ENCODE measurements at regions not wholly inside any gene's neighbourhood (a gene's known extent, or its start where the extent isn't known, plus 50 kb on each side); places are given as distances from the start of the nearest gene placed in this dataset.

GRCh38 chr14:97532052-97532451 lies 734.9 kb downstream of the VRK1 start:
- H3K14ac ChIP-seq (ENCODE audit: low read length), result no peak overlapping the region
- no peaks in the 10 kb centered on the region for H3K79me2 ChIP-seq (ENCODE audit: control insufficient read depth, insufficient read depth, low read length, poor library complexity)
- H2AFZ ChIP-seq (ENCODE audit: insufficient read depth, low read length, poor library complexity), result no peak overlapping the region
- no peak overlapping the region for H2AK5ac ChIP-seq (ENCODE audit: low read length)
- H2BK12ac ChIP-seq (ENCODE audit: low read length), result no peak overlapping the region
- WGBS (ENCODE audit: extremely low coverage, insufficient coverage, insufficient read length), result no CpG with 5 or more reads among the region's 1 CpG
- no peak overlapping the region for H3K4ac ChIP-seq (ENCODE audit: low read depth, low read length)
- no peaks in the 10 kb centered on the region for H3K36me3 ChIP-seq (ENCODE audit: control insufficient read depth in 1 of 2, insufficient read depth in 2 of 2, low read length in 2 of 2)
- H4K8ac ChIP-seq (ENCODE audit: low read depth, low read length), result no peak overlapping the region
- no peak overlapping the region for H3K18ac ChIP-seq (ENCODE audit: low read length)
- H3K23ac ChIP-seq (ENCODE audit: low read length), result no peak overlapping the region
- no peak overlapping the region for H3K4me2 ChIP-seq (ENCODE audit: low read length)
- H3K27me3 ChIP-seq (ENCODE audit: insufficient read depth, low read length), result no peaks in the 10 kb centered on the region
- no peak overlapping the region for H4K91ac ChIP-seq (ENCODE audit: low read depth, low read length)
- no peak overlapping the region for H3K4me3 ChIP-seq (ENCODE audit: low read depth, low read length)
- no peak overlapping the region for H3K9ac ChIP-seq (ENCODE audit: low read length)
- H3K9me3 ChIP-seq (ENCODE audit: insufficient read depth, low read depth, low read length), result no peaks in the 10 kb centered on the region
- H4K12ac ChIP-seq (ENCODE audit: low read depth, low read length), result no peak overlapping the region
- H3K79me1 ChIP-seq (ENCODE audit: low read length), result no peaks in the 10 kb centered on the region
- no peaks in the 10 kb centered on the region for H3K4me1 ChIP-seq (ENCODE audit: control insufficient read depth in 1 of 2, insufficient read depth in 2 of 2, low read length in 2 of 2)
- no peak overlapping the region for H3K27ac ChIP-seq (ENCODE audit: low read depth, low read length)
- no peak overlapping the region for H2BK120ac ChIP-seq (ENCODE audit: insufficient read depth, low read length, poor library complexity)
- no peak for DNase-seq
- no peak overlapping the region for H2BK5ac ChIP-seq (ENCODE audit: low read depth, low read length, poor library complexity)

- Histone ChIP-seq H3K9ac (ENCODE audit: low read length) (no peak overlapping the region), H3K27ac (ENCODE audit: low read depth, low read length) (no peak overlapping the region), H3K23ac (ENCODE audit: low read length) (no peak overlapping the region), H3K27me3 (ENCODE audit: insufficient read depth, low read length) (no peaks in the 10 kb centered on the region), H3K4me2 (ENCODE audit: low read length) (no peak overlapping the region), H2BK120ac (ENCODE audit: insufficient read depth, low read length, poor library complexity) (no peak overlapping the region), H3K4me1 (ENCODE audit: control insufficient read depth in 1 of 2, insufficient read depth in 2 of 2, low read length in 2 of 2) (no peaks in the 10 kb centered on the region), H3K4me3 (ENCODE audit: low read depth, low read length) (no peak overlapping the region), H3K9me3 (ENCODE audit: insufficient read depth, low read depth, low read length) (no peaks in the 10 kb centered on the region), H4K12ac (ENCODE audit: low read depth, low read length) (no peak overlapping the region), H3K36me3 (ENCODE audit: control insufficient read depth in 1 of 2, insufficient read depth in 2 of 2, low read length in 2 of 2) (no peaks in the 10 kb centered on the region), H3K18ac (ENCODE audit: low read length) (no peak overlapping the region), H2AK5ac (ENCODE audit: low read length) (no peak overlapping the region), H2AFZ (ENCODE audit: insufficient read depth, low read length, poor library complexity) (no peak overlapping the region), H4K91ac (ENCODE audit: low read depth, low read length) (no peak overlapping the region), H3K79me1 (ENCODE audit: low read length) (no peaks in the 10 kb centered on the region), H3K4ac (ENCODE audit: low read depth, low read length) (no peak overlapping the region), H2BK12ac (ENCODE audit: low read length) (no peak overlapping the region), H2BK5ac (ENCODE audit: low read depth, low read length, poor library complexity) (no peak overlapping the region), H3K79me2 (ENCODE audit: control insufficient read depth, insufficient read depth, low read length, poor library complexity) (no peaks in the 10 kb centered on the region), H4K8ac (ENCODE audit: low read depth, low read length) (no peak overlapping the region), H3K14ac (ENCODE audit: low read length) (no peak overlapping the region)
- no peak for DNase-seq
- no CpG with 5 or more reads among the region's 4 CpGs for WGBS (ENCODE audit: extremely low coverage, insufficient coverage, insufficient read length)
Measured at GRCh38 chr14:97536421-97536820, 739.2 kb downstream of the VRK1 start.

GRCh38 chr14:97538749-97539410 lies 741.7 kb downstream of the VRK1 start:
- no peak overlapping the region for H2BK12ac ChIP-seq (ENCODE audit: low read length)
- H3K4me2 ChIP-seq (ENCODE audit: low read length), result no peak overlapping the region
- no peak overlapping the region for H3K9ac ChIP-seq (ENCODE audit: low read length)
- H4K91ac ChIP-seq (ENCODE audit: low read depth, low read length), result no peak overlapping the region
- no peak overlapping the region for H3K4ac ChIP-seq (ENCODE audit: low read depth, low read length)
- no peak overlapping the region for H3K23ac ChIP-seq (ENCODE audit: low read length)
- H4K12ac ChIP-seq (ENCODE audit: low read depth, low read length), result no peak overlapping the region
- no peak overlapping the region for H3K27ac ChIP-seq (ENCODE audit: low read depth, low read length)
- H3K27me3 ChIP-seq (ENCODE audit: insufficient read depth, low read length), result no peaks in the 10 kb centered on the region
- no peak overlapping the region for H4K8ac ChIP-seq (ENCODE audit: low read depth, low read length)
- H3K4me1 ChIP-seq (ENCODE audit: control insufficient read depth in 1 of 2, insufficient read depth in 2 of 2, low read length in 2 of 2), result no peaks in the 10 kb centered on the region
- DNase-seq, result no peak
- no peak overlapping the region for H3K4me3 ChIP-seq (ENCODE audit: low read depth, low read length)
- no peaks in the 10 kb centered on the region for H3K9me3 ChIP-seq (ENCODE audit: insufficient read depth, low read depth, low read length)
- H3K79me1 ChIP-seq (ENCODE audit: low read length), result no peaks in the 10 kb centered on the region
- no peak overlapping the region for H2BK120ac ChIP-seq (ENCODE audit: insufficient read depth, low read length, poor library complexity)
- H2AK5ac ChIP-seq (ENCODE audit: low read length), result no peak overlapping the region
- WGBS (ENCODE audit: extremely low coverage, insufficient coverage, insufficient read length), result no CpG with 5 or more reads among the region's 10 CpGs
- H2BK5ac ChIP-seq (ENCODE audit: low read depth, low read length, poor library complexity), result no peak overlapping the region
- no peaks in the 10 kb centered on the region for H3K79me2 ChIP-seq (ENCODE audit: control insufficient read depth, insufficient read depth, low read length, poor library complexity)
- H3K18ac ChIP-seq (ENCODE audit: low read length), result no peak overlapping the region
- H3K36me3 ChIP-seq (ENCODE audit: control insufficient read depth in 1 of 2, insufficient read depth in 2 of 2, low read length in 2 of 2), result no peaks in the 10 kb centered on the region
- no peak overlapping the region for H3K14ac ChIP-seq (ENCODE audit: low read length)
- no peak overlapping the region for H2AFZ ChIP-seq (ENCODE audit: insufficient read depth, low read length, poor library complexity)

GRCh38 chr14:97539411-97539795 lies 742.2 kb downstream of the VRK1 start:
- Histone ChIP-seq H4K12ac (ENCODE audit: low read depth, low read length) (no peak overlapping the region), H2BK120ac (ENCODE audit: insufficient read depth, low read length, poor library complexity) (no peak overlapping the region), H3K27ac (ENCODE audit: low read depth, low read length) (no peak overlapping the region), H3K18ac (ENCODE audit: low read length) (no peak overlapping the region), H3K4me1 (ENCODE audit: control insufficient read depth in 1 of 2, insufficient read depth in 2 of 2, low read length in 2 of 2) (no peaks in the 10 kb centered on the region), H3K4me2 (ENCODE audit: low read length) (no peak overlapping the region), H3K9ac (ENCODE audit: low read length) (no peak overlapping the region), H2BK5ac (ENCODE audit: low read depth, low read length, poor library complexity) (no peak overlapping the region), H3K9me3 (ENCODE audit: insufficient read depth, low read depth, low read length) (no peaks in the 10 kb centered on the region), H3K36me3 (ENCODE audit: control insufficient read depth in 1 of 2, insufficient read depth in 2 of 2, low read length in 2 of 2) (no peaks in the 10 kb centered on the region), H4K91ac (ENCODE audit: low read depth, low read length) (no peak overlapping the region), H3K14ac (ENCODE audit: low read length) (no peak overlapping the region), H2AFZ (ENCODE audit: insufficient read depth, low read length, poor library complexity) (no peak overlapping the region), H3K23ac (ENCODE audit: low read length) (no peak overlapping the region), H3K79me2 (ENCODE audit: control insufficient read depth, insufficient read depth, low read length, poor library complexity) (no peaks in the 10 kb centered on the region), H3K27me3 (ENCODE audit: insufficient read depth, low read length) (no peaks in the 10 kb centered on the region), H2BK12ac (ENCODE audit: low read length) (no peak overlapping the region), H3K4me3 (ENCODE audit: low read depth, low read length) (no peak overlapping the region), H4K8ac (ENCODE audit: low read depth, low read length) (no peak overlapping the region), H3K4ac (ENCODE audit: low read depth, low read length) (no peak overlapping the region), H2AK5ac (ENCODE audit: low read length) (no peak overlapping the region), H3K79me1 (ENCODE audit: low read length) (no peaks in the 10 kb centered on the region)
- DNase-seq, result no peak
- WGBS (ENCODE audit: extremely low coverage, insufficient coverage, insufficient read length), result no CpG with 5 or more reads among the region's 5 CpGs
